H1 (cell line): ENCODE measurements at regions not wholly inside any gene's neighbourhood (a gene's known extent, or its start where the extent isn't known, plus 50 kb on each side); places are given as distances from the start of the nearest gene placed in this dataset.

Source experiments
- CTCF ChIA-PET: fragments of 300-600 bp; sonication (Branson Sonifier 250); formaldehyde crosslinking; loops from one replicate; lab custom pipeline; 2021; ENCODE audit not compliant: partially characterized antibody; lab: Charles Lee
- POLR2A ChIA-PET: fragments of 300-600 bp; sonication (Branson Sonifier 250); formaldehyde crosslinking; loops from one replicate; lab custom pipeline; 2021; ENCODE audit warnings: inconsistent platforms; ENCODE audit not compliant: partially characterized antibody; lab: Charles Lee
- DNase-seq, 2 experiments: peaks; one replicate each; pipeline versions ENCODE4 v3.0.0 to v3.0.0-alpha.2; 2010 to 2022; ENCODE audit warnings: low spot score in 2 of 2, low read depth in 1 of 2, mixed read lengths in 1 of 2
- FAIRE-seq: peaks from 2 replicates; lab custom pipeline; 2011; peaks lifted over from hg19 to GRCh38; lab: Jason Lieb, UNC
- H2AFZ ChIP-seq: 2 replicates; pipeline ENCODE4 v1.8.1; 2012; ENCODE audit warnings: low read length, inconsistent platforms
- H2AK5ac ChIP-seq: 2 replicates; pipeline ENCODE4 v1.6.1; 2013; ENCODE audit warnings: low read depth, low read length
- H2BK120ac ChIP-seq: replicated peaks from 2 replicates; pipeline ENCODE3; 2013; ENCODE audit warnings: low read depth, low read length, inconsistent platforms
- H2BK12ac ChIP-seq: 2 replicates; pipeline ENCODE4 v1.6.1; 2013; ENCODE audit warnings: low read depth, low read length
- H2BK15ac ChIP-seq: 2 replicates; pipeline ENCODE4 v1.6.1; 2013; ENCODE audit warnings: low read length
- H2BK20ac ChIP-seq: 2 replicates; pipeline ENCODE4 v1.6.1; 2013; ENCODE audit warnings: low read length
- H2BK5ac ChIP-seq: 2 replicates; pipeline ENCODE4 v1.6.1; 2013; ENCODE audit warnings: low read depth, low read length
- H3K14ac ChIP-seq: 2 replicates; pipeline ENCODE4 v1.6.1; 2013; ENCODE audit warnings: inconsistent platforms; ENCODE audit not compliant: insufficient read length
- H3K18ac ChIP-seq: 2 replicates; pipeline ENCODE4 v1.6.1; 2013; ENCODE audit warnings: low read length; ENCODE audit errors: extremely low read depth
- H3K23ac ChIP-seq: 2 replicates; pipeline ENCODE4 v1.6.1; 2013; ENCODE audit warnings: inconsistent platforms; ENCODE audit not compliant: insufficient read length
- H3K23me2 ChIP-seq: 2 replicates; pipeline ENCODE4 v1.6.1; 2013; ENCODE audit warnings: low read depth, low read length
- H3K27ac ChIP-seq: 2 replicates; pipeline ENCODE4 v1.6.1; 2011; ENCODE audit warnings: low read depth, low read length, inconsistent platforms
- H3K27me3 ChIP-seq, 4 experiments: replicated peaks in 1 of 4; 1 replicate in 1 of 4; 2 replicates in 3 of 4; pipeline versions ENCODE4 v1.6.1 to v1.8.1; 2011 to 2013; ENCODE audit warnings: low read length in 3 of 4, mild to moderate bottlenecking in 3 of 4, inconsistent platforms in 2 of 4, mixed read lengths in 2 of 4, moderate library complexity in 1 of 4; ENCODE audit not compliant: control insufficient read depth in 3 of 4, insufficient read depth in 3 of 4; ENCODE audit errors: extremely low read depth in 1 of 4
- H3K36me3 ChIP-seq, 4 experiments: 2 replicates each; pipeline versions ENCODE4 v1.6.1 to v1.8.1; 2011 to 2013; ENCODE audit warnings: mild to moderate bottlenecking in 4 of 4, low read length in 3 of 4, moderate library complexity in 2 of 4, control low read depth in 1 of 4, inconsistent platforms in 1 of 4; ENCODE audit not compliant: insufficient read depth in 4 of 4, control insufficient read depth in 2 of 4
- H3K4ac ChIP-seq: replicated peaks from 2 replicates; pipeline ENCODE3; 2013; ENCODE audit warnings: low read length, low read depth, mixed read lengths, inconsistent platforms; ENCODE audit not compliant: insufficient read length
- H3K4me1 ChIP-seq, 4 experiments: replicated peaks in 1 of 4; 1 replicate in 1 of 4; 2 replicates in 3 of 4; pipeline versions ENCODE4 v1.6.1 to v1.8.1; 2011 to 2013; ENCODE audit warnings: low read length in 3 of 4, inconsistent platforms in 2 of 4, mixed read lengths in 1 of 4; ENCODE audit not compliant: insufficient read depth in 4 of 4, control insufficient read depth in 3 of 4
- H3K4me2 ChIP-seq, 2 experiments: 2 replicates each; pipeline versions ENCODE4 v1.6.1 to v1.8.1; 2011 to 2013; ENCODE audit warnings: low read depth in 2 of 2, low read length in 2 of 2, control low read depth in 1 of 2, inconsistent platforms in 1 of 2, mild to moderate bottlenecking in 1 of 2; ENCODE audit not compliant: insufficient read depth in 1 of 2
- H3K4me3 ChIP-seq, 4 experiments: fragments of 200-600, 300-600 bp in 1 of 4; sonication (generic), shearing (Covaris generic), sonication (Bioruptor Twin) in 1 of 4; 2 replicates each; pipeline versions ENCODE4 v1.5.1 to v1.8.1; 2011 to 2016; ENCODE audit warnings: low read length in 4 of 4, low read depth in 3 of 4, control low read depth in 2 of 4, inconsistent platforms in 2 of 4, mild to moderate bottlenecking in 2 of 4, mixed read lengths in 1 of 4, moderate library complexity in 1 of 4; ENCODE audit not compliant: insufficient read depth in 2 of 4; ENCODE audit errors: extremely low read depth in 1 of 4
- H3K56ac ChIP-seq: replicated peaks from 2 replicates; pipeline ENCODE3; 2013; ENCODE audit warnings: low read depth, mild to moderate bottlenecking, mixed read lengths, low read length, inconsistent platforms; ENCODE audit not compliant: insufficient read length
- H3K79me1 ChIP-seq: 2 replicates; pipeline ENCODE4 v1.6.1; 2013; ENCODE audit warnings: low read depth, low read length, control low read depth
- H3K79me2 ChIP-seq, 2 experiments: 2 replicates each; pipeline versions ENCODE4 v1.6.1 to v1.8.1; 2012 to 2013; ENCODE audit warnings: low read length in 2 of 2, mild to moderate bottlenecking in 2 of 2, inconsistent platforms in 1 of 2; ENCODE audit not compliant: insufficient read depth in 2 of 2, control insufficient read depth in 1 of 2
- H3K9ac ChIP-seq, 4 experiments: replicated peaks in 1 of 4; 1 replicate in 1 of 4; 2 replicates in 3 of 4; pipeline versions ENCODE4 v1.6.1 to v1.8.1; 2011 to 2013; ENCODE audit warnings: low read depth in 3 of 4, low read length in 3 of 4, control low read depth in 2 of 4, mild to moderate bottlenecking in 2 of 4, moderate library complexity in 2 of 4, inconsistent platforms in 1 of 4; ENCODE audit errors: extremely low read depth in 1 of 4
- H3K9me3 ChIP-seq, 2 experiments: 2 replicates each; pipeline versions ENCODE4 v1.6.1 to v1.8.1; 2012 to 2013; ENCODE audit warnings: mild to moderate bottlenecking in 2 of 2, moderate library complexity in 2 of 2, control low read depth in 1 of 2, inconsistent platforms in 1 of 2, low read depth in 1 of 2, low read length in 1 of 2, mixed read lengths in 1 of 2; ENCODE audit not compliant: insufficient read depth in 2 of 2
- H4K20me1 ChIP-seq, 2 experiments: replicated peaks in 1 of 2; 2 replicates each; pipeline versions ENCODE3 to v1.8.1; 2011 to 2013; ENCODE audit warnings: inconsistent platforms in 2 of 2, low read length in 2 of 2, mild to moderate bottlenecking in 1 of 2; ENCODE audit not compliant: insufficient read depth in 2 of 2, control insufficient read depth in 1 of 2
- H4K5ac ChIP-seq: 2 replicates; pipeline ENCODE4 v1.6.1; 2013; ENCODE audit warnings: low read length, low read depth, mixed read lengths, inconsistent platforms; ENCODE audit not compliant: insufficient read length
- H4K8ac ChIP-seq: 2 replicates; pipeline ENCODE4 v1.8.0; 2013; ENCODE audit warnings: mild to moderate bottlenecking, moderate library complexity, low read length, inconsistent platforms; ENCODE audit not compliant: insufficient read depth; ENCODE audit errors: extremely low read depth
- H4K91ac ChIP-seq: replicated peaks from 2 replicates; pipeline ENCODE3; 2013; ENCODE audit warnings: low read length, mixed read lengths, inconsistent platforms; ENCODE audit not compliant: insufficient read length
- ATF2 ChIP-seq: IDR thresholded peaks from 2 replicates; pipeline ENCODE4 v1.6.1; 2012; ENCODE audit warnings: low read length, inconsistent platforms
- CEBPB ChIP-seq: IDR thresholded peaks from 2 replicates; pipeline ENCODE4 v1.6.1; 2012; ENCODE audit warnings: low read depth, low read length
- CHD1 ChIP-seq: IDR thresholded peaks from 2 replicates; pipeline ENCODE4 v1.6.1; 2012; ENCODE audit warnings: low read depth, low read length, improper control_type of control experiment
- EP300 ChIP-seq, 2 experiments: IDR thresholded peaks; 1 replicate in 1 of 2; 2 replicates in 1 of 2; pipeline ENCODE4 v1.6.1; 2011 to 2012; ENCODE audit warnings: low read depth in 2 of 2, low read length in 2 of 2, mild to moderate bottlenecking in 2 of 2, borderline replicate concordance in 1 of 2, inconsistent platforms in 1 of 2, moderate library complexity in 1 of 2
- HDAC2 ChIP-seq, 2 experiments: fragments of 300-600 bp in 1 of 2; sonication (generic) in 1 of 2; IDR thresholded peaks; 2 replicates each; pipeline ENCODE4 v1.6.1; 2011 to 2012; ENCODE audit warnings: low read depth in 2 of 2, low read length in 2 of 2, mild to moderate bottlenecking in 2 of 2, moderate library complexity in 2 of 2, borderline replicate concordance in 1 of 2, inconsistent platforms in 1 of 2
- KDM1A ChIP-seq: fragments of 200-600, 300-600 bp; sonication (generic); IDR thresholded peaks from 2 replicates; pipeline ENCODE4 v1.7.1; 2016; ENCODE audit warnings: mild to moderate bottlenecking, low read length, borderline replicate concordance
- YY1 ChIP-seq: IDR thresholded peaks from 2 replicates; pipeline ENCODE4 v1.6.1; 2011; ENCODE audit warnings: low read depth, mild to moderate bottlenecking, low read length
- WGBS, 2 experiments: shearing (Covaris generic) in 1 of 2; methylation state at CpG; one replicate each; pipeline versions ENCODE4 v1.1.6 to v1.1.7; 2013 to 2015; ENCODE audit warnings: low lambda C conversion rate in 2 of 2, mixed read lengths in 2 of 2, inconsistent platforms in 1 of 2, low coverage in 1 of 2, missing lambda C conversion rate in 1 of 2; ENCODE audit not compliant: insufficient replicate concordance in 2 of 2, insufficient coverage in 1 of 2, insufficient read length in 1 of 2; ENCODE audit errors: extremely low coverage in 1 of 2, missing lambda C conversion rate in 1 of 2; 5-methylcytosine and 5-hydroxymethylcytosine counted together

GRCh38 chr13:32880636-32881035 is 135.6 kb upstream of the KL start:
- no peak overlapping the region for H3K23ac ChIP-seq
- H3K27ac ChIP-seq, result no peak overlapping the region
- H3K23me2 ChIP-seq, result no peaks in the 10 kb centered on the region
- no peaks in the 10 kb centered on the region for H3K27me3 ChIP-seq
- H2BK120ac ChIP-seq, result no peak overlapping the region
- TF ChIP-seq YY1 (no peak), CHD1 (no peak), KDM1A (no peak), ATF2 (no peak), HDAC2 (IDR thresholded peaks at IDR 0.05; ENCODE audit: borderline replicate concordance in 1 of 2, low read depth in 2 of 2, low read length in 2 of 2) (no peak), CEBPB (no peak), EP300 (IDR thresholded peaks at IDR 0.05; ENCODE audit: borderline replicate concordance in 1 of 2, low read depth in 2 of 2, low read length in 2 of 2) (no peak)
- TF ChIP-seq, all 59 proteins: peak for 0
- H4K8ac ChIP-seq, result no peak overlapping the region
- no peaks in the 10 kb centered on the region for H3K9me3 ChIP-seq
- no peak overlapping the region for H2BK20ac ChIP-seq
- no peaks in the 10 kb centered on the region for H4K20me1 ChIP-seq
- CTCF ChIA-PET, result interaction anchor here (1.0 kb wide), 1 partner anchor 39 kb away, joined by 3 read pairs; no protein-coding TSS in a partner anchor
- no peaks in the 10 kb centered on the region for H3K4me1 ChIP-seq
- WGBS, 2 experiments, result 91% methylated on average over 3 of the region's 3 CpGs; no CpG with 5 or more reads in 1 of the 2 experiments
- H3K79me1 ChIP-seq, result no peaks in the 10 kb centered on the region
- no peak overlapping the region for H2BK15ac ChIP-seq
- H3K4ac ChIP-seq, result no peak overlapping the region
- H3K4me2 ChIP-seq, result no peak overlapping the region
- no peak overlapping the region for H2AK5ac ChIP-seq
- H3K18ac ChIP-seq, result no peak overlapping the region
- no peak overlapping the region for H2BK12ac ChIP-seq
- no peak overlapping the region for H4K5ac ChIP-seq
- H4K91ac ChIP-seq, result no peak overlapping the region
- H3K36me3 ChIP-seq, result no peaks in the 10 kb centered on the region
- H3K56ac ChIP-seq, result no peak overlapping the region
- H2AFZ ChIP-seq, result no peak overlapping the region
- H3K79me2 ChIP-seq, result no peaks in the 10 kb centered on the region
- H2BK5ac ChIP-seq, result no peak overlapping the region
- DNase-seq, result no peak
- FAIRE-seq, result no peak
- no peak overlapping the region for H3K14ac ChIP-seq
- POLR2A ChIA-PET, result no interaction called here
- no peak overlapping the region for H3K4me3 ChIP-seq
- H3K9ac ChIP-seq, result no peak overlapping the region
